Muscle of back (tissue), 3 donors: ENCODE measurements at regions not wholly inside any gene's neighbourhood (a gene's known extent, or its start where the extent isn't known, plus 50 kb on each side); places are given as distances from the start of the nearest gene placed in this dataset.

Experiments used
- DNase-seq, 3 donors: peaks; one replicate each; pipeline versions ENCODE4 v3.0.0 to v3.0.0-alpha.2; 2013

DNA sequence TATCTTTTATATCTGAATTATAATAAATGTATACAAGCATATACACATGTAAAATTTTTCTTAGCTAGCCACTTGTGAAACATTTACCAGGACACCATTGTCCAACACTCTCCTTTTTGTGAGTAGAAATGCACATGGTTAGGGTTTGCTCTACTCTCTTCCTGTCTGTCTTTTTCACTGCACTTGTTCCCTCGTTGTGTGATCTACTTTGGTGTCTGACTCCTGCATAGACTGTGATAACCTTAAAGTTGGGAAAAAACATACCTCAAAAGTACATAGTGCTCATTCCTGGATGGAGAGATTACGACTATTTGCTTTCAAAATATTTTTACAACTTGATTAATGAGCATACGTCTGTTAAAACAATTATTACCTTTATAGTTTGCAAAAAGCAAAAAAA, 294.1 kb upstream of the FLRT2 start:
- no peak for DNase-seq

DNA sequence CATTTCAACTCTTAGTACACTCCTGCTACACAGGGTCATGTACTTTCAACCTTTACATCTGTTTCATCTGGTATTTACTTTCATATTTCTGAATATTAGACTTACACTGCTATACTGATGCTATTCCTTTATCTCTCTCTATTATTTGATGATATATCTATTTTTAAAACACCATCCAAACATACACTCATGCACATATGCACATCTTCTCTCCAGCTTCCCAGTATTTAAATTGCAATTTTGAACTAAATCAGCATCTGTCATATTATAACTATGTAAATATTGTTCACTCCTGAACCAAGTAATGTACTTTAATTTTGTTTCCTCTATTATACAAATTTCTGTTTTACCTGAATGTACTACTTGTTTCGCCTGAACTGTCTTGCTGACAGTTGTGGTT, 293.6 kb upstream of the FLRT2 start:
- DNase-seq: no peak

DNA sequence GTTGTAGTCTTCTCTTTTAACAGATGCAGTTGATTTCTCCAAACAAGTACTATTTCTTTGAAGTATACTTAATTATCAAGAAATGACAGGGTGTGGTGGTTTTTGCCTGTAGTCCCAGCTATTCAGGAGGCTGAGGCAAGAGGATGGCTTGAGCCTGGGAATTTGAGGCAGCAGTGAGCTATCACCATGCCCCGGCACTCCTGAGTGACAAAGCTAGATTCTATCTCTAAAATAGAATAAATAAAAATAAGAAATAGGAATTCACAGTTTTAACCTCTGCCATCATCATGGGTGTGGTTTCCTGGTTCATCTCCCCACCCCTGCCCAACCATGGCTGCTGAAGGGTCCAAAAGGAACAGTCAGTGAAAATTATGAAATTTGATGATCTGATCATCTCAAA, 290.2 kb upstream of the FLRT2 start:
- no peak for DNase-seq

DNA sequence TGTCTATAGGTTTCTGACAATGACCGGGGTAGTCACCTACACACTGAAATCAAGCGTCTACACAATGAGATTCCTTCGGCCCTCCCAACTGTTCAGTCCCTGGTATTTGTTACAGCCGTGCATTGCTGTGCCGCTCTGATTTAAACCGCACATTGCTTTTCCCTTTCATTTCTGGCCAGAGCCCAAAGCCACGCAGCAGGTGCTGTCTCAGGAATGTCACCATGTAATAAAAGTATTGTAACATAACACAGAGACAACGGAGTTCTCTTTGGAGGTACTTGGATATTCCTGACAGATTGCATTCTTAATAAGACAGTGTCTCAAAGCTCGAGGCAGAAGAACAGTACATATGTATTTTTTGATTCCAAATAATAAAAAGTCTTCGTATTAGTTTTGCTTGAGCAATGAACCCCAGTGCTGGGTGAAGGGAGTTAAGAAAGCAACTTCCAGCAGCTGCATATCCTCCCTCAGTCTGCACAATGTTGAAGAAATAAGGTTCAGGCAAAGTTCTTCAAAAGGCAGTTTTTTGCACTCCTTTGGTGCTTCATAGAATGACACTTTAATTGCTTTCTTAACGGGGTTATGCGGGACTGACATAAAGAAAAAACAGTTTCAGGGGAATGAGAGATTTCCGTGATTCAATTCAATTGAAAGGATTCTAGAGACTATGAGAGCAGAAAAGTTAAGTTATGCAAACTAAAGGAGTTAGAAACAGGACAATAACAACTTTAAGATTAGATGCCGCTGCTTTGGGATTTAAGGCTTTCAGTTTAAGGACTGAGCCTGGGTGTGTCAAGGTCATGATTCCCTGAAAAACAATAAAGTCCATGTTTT, 288.7 kb upstream of the FLRT2 start:
- DNase-seq: peak; percentile 53 to 66 (median 54)

DNA sequence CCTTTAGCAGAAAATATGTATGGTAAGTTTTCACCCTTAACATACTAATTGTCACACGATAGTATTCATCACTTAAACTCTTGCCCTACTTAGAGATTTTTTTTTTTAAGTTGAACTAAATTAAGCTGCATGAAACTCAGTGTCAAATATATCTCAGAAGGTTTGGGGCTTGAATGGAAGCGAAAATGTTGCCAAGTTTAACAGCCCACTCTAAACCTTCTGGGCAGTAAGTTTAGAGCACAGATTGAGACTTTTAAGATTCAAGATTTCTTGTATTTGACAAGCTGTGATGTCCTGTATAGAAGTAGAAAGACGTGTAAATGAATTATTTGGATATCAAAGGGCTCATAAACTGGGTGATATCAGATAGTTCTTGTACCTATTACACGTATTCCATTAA, 287.3 kb upstream of the FLRT2 start:
- DNase-seq: no peak

DNA sequence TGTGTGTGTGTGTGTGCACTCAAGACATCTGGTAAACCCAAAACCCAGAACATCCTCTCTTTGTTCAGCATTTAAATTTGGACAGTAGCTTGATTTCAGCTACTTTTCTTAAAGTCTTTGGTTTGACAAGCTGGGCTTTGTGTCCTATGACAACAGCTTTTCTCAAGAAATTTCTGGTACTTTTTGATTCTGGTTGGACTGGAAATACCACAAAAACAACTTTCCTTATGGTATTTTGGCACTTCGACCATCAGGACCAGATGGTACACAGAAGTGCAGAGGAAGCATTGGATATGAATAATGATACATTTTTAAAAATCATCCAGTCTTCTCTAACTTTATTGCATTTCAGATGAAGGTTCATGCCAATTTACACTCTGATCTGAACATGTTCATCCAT, 286.6 kb upstream of the FLRT2 start:
- no peak for DNase-seq

GRCh38 chr14:85247071-85247470, 282.9 kb upstream of the FLRT2 start:
- peak in 1 of 3 donors; percentile 21 for DNase-seq

GRCh38 chr14:85248881-85249635, 280.9 kb upstream of the FLRT2 start:
- no peak for DNase-seq

DNA sequence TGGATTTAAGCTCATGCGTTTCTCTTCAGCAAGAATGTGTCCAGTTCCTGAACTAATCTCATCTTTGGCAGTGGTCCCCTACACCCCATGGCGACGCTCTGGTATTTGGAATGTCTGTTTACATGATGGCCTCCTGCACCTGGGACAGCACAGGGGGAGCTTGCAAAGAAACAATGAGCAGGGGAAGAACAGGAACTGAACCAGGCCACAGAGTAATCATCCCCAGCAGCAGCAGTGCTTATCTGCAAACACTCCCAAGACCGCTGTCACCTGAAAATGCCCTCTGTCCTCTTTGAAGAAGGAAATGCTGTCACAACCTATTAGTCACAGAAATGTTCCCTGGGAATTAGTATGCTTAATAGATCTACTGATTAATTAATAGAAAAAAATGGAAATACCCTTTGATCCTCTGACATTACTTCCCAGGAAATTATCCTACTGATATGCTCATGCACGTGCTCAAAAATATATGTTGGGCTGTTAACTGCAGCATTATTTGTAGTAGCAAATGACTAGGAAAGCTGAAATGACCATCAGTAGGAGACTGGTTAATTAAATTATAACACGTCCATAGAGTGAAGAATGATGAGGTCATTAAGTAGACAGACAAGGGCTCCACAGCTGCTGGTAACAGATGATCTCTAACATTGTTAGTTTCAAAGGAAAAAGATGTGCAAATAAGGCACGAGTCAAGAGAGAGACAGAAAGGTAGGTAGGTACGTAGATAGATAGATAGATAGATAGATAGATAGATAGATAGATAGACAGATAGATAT, 279.3 kb upstream of the FLRT2 start:
- peak in 2 of 3 donors; percentile 18 to 61 for DNase-seq

GRCh38 chr14:85252011-85252410, 277.9 kb upstream of the FLRT2 start:
- DNase-seq: peak in 1 of 3 donors; percentile 57

GRCh38 chr14:85254711-85255110, 275.2 kb upstream of the FLRT2 start:
- DNase-seq: no peak

DNA sequence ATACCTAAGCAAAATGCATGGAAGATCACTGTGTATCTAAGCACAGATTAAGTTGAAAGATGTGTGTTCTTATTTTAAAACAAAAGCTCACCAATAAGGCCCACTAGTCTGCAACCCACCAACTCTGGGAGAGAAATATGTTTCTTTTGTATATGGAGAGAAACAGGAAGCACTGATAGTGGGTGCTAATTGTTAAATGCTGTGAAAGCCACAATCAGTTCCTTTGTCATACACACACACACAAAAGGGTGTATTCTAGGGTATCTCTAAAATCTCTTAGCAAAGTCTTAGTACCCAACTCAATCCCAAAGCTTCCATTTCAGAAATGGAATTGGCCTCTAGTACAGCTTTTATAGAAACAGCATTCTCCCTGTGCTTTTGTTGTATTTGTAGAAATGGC, 272.7 kb upstream of the FLRT2 start:
- no peak for DNase-seq

GRCh38 chr14:85263916-85264675, 265.8 kb upstream of the FLRT2 start:
- DNase-seq: no peak

DNA sequence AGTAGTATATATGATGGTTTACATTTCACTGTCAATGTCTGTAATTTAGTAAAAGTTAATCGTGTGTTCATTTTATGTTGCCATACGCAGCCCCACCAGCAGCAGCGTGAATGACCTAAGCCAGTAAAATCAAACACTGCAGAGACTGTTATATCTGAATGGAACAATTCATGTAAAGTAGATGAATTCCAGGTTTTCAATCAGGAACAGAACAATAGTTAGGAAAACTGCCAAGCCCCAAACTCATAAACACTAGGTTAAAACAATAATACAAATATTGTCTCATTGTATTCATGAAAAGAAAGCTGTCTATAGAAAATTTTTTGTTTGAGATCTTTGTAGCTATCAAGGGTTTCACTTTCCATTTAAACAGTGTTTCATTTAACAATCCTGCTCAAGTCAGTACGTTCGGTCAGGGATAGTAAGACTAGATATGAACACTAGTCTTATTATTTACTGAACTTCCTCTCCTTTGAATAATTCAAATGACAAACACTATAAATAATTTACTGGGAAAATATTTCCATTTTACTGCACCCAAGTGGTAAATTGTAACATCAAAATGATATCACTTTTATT, 256.8 kb upstream of the FLRT2 start:
- peak in 1 of 3 donors; percentile 57 for DNase-seq

DNA sequence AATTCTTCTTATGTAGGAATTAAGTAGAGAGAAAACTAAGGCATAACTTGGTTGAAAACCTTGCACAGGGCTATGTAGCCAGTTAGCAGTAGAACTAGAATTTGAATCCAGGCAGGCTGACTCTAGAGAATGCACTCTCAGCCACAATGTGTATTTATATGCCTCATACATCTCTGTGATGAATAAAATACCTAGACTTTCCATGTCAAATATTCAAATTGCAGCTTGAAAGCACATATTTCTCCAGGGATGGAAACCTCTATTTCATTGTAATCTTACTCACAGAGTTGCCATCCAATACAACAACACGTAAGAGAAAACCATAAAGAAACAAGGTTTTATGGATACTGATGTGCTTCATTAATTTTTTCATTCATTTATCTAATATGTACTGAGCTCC, 256.0 kb upstream of the FLRT2 start:
- DNase-seq: no peak

DNA sequence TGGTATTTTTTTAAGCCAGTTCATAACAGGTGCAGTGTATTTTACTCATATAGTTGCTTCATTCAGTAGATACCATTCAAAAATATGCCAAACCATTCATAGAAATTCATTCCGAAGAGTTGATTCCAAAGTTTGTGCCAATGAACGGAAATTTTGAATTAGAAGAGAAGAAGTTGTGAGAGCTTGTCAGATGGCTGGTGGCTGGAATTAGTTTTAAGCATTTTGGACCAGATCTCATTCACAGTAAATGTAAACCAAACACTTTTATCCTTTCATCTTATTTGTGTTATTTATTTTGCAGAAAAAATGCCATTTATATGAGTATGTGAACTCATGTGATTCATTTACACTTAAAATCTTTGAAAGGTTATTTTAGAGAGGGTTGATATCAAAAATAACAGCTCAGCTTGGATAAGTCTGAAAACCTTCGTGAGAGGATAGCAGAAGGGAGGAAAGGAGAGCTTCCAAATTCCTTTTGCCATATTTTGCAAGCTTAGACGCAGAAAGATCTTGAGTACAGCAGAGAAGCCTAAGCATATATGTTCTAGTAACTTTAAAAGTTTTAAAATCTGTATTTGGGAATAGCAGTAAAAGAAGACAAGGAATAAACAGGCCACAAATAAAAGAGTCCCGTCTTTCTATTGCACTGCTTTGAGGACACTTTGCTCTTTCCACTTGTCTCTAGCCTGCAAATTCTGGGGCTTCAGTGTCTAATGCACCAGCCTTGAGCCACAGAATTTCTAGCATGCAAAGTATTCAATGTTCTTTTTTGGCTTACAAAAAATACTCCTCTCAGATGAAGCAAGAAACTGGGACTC, 253.6 kb upstream of the FLRT2 start:
- no peak for DNase-seq

DNA sequence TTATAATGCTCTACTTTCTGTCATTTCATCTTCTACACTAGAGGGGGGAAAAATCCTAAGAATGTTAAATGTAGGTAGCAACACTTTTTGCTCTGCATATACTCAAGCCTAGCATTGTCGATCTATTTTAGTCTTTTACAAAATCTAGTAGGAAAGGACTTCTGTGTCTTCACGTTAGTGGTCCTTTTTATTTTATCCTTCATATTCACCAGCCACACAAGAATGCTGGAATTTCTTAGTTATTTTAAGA, 253.0 kb upstream of the FLRT2 start:
- no peak for DNase-seq

- no peak for DNase-seq
These were observed 250.5 kb upstream of the FLRT2 start for GRCh38 chr14:85279407-85279806.

DNA sequence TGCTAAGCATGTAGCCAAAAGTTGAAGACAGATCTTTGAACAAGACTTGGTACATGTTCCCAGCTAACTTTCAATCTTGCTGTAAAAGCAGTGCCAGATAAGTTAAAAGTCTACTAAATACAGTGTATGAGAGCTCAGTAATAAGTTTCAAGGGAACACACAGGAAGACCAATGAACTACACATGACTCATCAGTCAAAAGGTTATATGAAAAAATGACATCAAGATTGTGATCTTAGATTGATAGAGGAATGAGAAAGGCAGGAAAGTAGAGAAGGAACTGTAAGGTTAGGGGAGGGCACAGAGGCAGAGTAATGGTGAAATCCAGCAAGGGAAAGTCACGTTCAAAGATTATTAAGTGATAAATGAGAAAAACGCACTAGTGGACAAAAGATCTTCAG, 249.9 kb upstream of the FLRT2 start:
- no peak for DNase-seq

- no peak for DNase-seq
These were observed 248.0 kb upstream of the FLRT2 start for GRCh38 chr14:85281921-85282320.

DNA sequence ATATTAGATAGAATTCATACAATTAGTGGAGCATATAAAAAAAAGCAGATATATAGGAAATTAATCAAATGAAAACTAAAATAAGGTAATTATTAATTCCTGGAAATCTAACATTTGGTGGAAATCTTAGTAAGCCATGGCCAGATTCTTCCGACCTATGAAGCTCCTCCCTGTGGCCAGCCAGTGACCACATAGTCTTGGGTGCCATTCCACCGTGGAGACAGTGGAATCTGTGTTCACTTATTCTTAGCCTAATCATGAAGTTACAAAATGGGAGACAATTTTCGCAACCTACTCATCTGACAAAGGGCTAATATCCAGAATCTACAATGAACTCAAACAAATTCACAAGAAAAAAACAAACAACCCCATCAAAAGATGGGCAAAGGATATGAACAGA, 241.9 kb upstream of the FLRT2 start:
- DNase-seq: no peak
